Caco-2 (cell line): ENCODE measurements at regions not wholly inside any gene's neighbourhood (a gene's known extent, or its start where the extent isn't known, plus 50 kb on each side); places are given as distances from the start of the nearest gene placed in this dataset.
"Not testable (repeated sequence)": the region's sequence is repeated elsewhere in the genome, so short reads cannot be mapped to it uniquely, and the experiment has no call there.

ENCODE experiments used
- BruUV-seq: library from RNA; stranded (reverse); fragments of 400-500 nt; replicated peaks from 2 replicates; lab custom pipeline; 2021; lab: Mats Ljungman, UMichigan
- CTCF ChIA-PET: fragments of 300-600 bp; sonication (Branson Sonifier 250); formaldehyde crosslinking; loops from one replicate; lab custom pipeline; 2022; ENCODE audit warnings: antibody characterized with exemption; lab: Charles Lee
- POLR2A ChIA-PET: fragments of 300-600 bp; sonication (Branson Sonifier 250); formaldehyde crosslinking; loops from one replicate; lab custom pipeline; 2022; ENCODE audit warnings: antibody characterized with exemption; lab: Charles Lee
- DNase-seq, 2 experiments: peaks; one replicate each; pipeline versions ENCODE4 v3.0.0 to v3.0.0-alpha.2; 2020 to 2022
- H3K27me3 ChIP-seq: replicated peaks from 2 replicates; pipeline ENCODE4 v1.6.0; 2011; ENCODE audit warnings: low read length; ENCODE audit not compliant: control insufficient read depth, insufficient read depth
- H3K36me3 ChIP-seq: 2 replicates; pipeline ENCODE4 v1.5.1; 2011; ENCODE audit warnings: low read length; ENCODE audit not compliant: control insufficient read depth, insufficient read depth
- H3K4me1 ChIP-seq: fragments of 250-450 bp; sonication (Bioruptor Pico); 2 replicates; pipeline ENCODE4 v1.5.1; 2020; ENCODE audit warnings: mild to moderate bottlenecking
- H3K4me3 ChIP-seq: 2 replicates; pipeline ENCODE4 v1.5.1; 2011; ENCODE audit warnings: low read depth, mild to moderate bottlenecking, control low read depth, low read length
- H3K9me3 ChIP-seq: fragments of 250-450 bp; sonication (Bioruptor Pico); 2 replicates; pipeline ENCODE4 v1.5.1; 2020; ENCODE audit warnings: mild to moderate bottlenecking, moderate library complexity
- H3K27ac Mint-ChIP-seq: one replicate; pipeline ENCODE4 v1.8.0; 2022; ENCODE audit warnings: mixed read lengths; ENCODE audit not compliant: unreplicated experiment
- H3K27me3 Mint-ChIP-seq: one replicate; pipeline ENCODE4 v1.8.0; 2022; ENCODE audit warnings: mixed read lengths; ENCODE audit not compliant: insufficient read depth, unreplicated experiment
- H3K36me3 Mint-ChIP-seq: one replicate; pipeline ENCODE4 v1.8.0; 2022; ENCODE audit warnings: mild to moderate bottlenecking, mixed read lengths; ENCODE audit not compliant: insufficient read depth, unreplicated experiment
- H3K4me1 Mint-ChIP-seq: one replicate; pipeline ENCODE4 v1.8.0; 2022; ENCODE audit warnings: low read depth, mixed read lengths; ENCODE audit not compliant: unreplicated experiment
- H3K4me3 Mint-ChIP-seq: one replicate; pipeline ENCODE4 v1.8.0; 2022; ENCODE audit warnings: mild to moderate bottlenecking, moderate library complexity, mixed read lengths; ENCODE audit not compliant: unreplicated experiment
- H3K9me3 Mint-ChIP-seq: one replicate; pipeline ENCODE4 v1.8.0; 2022; ENCODE audit warnings: mixed read lengths; ENCODE audit not compliant: unreplicated experiment
- intact Hi-C: fragments of 100-400 bp; cut with micrococcal nuclease; formaldehyde crosslinking; loops from one replicate; pipeline ENCODE4 v1.10.0; 2022; ENCODE audit not compliant: unreplicated experiment
- TF ChIP-seq, protein P1 (sequence below), 2 experiments: fragments of 200-600 bp in 1 of 2; IDR thresholded peaks; 1 replicate in 1 of 2; 2 replicates in 1 of 2; pipeline versions ENCODE4 v1.5.1 to v1.8.0; 2011 to 2022; ENCODE audit warnings: antibody characterized with exemption in 1 of 2, control low read depth in 1 of 2, inconsistent platforms in 1 of 2, low read depth in 1 of 2, low read length in 1 of 2, mild to moderate bottlenecking in 1 of 2, moderate library complexity in 1 of 2; ENCODE audit not compliant: insufficient read depth in 1 of 2, severe bottlenecking in 1 of 2, unreplicated experiment in 1 of 2

DNA sequence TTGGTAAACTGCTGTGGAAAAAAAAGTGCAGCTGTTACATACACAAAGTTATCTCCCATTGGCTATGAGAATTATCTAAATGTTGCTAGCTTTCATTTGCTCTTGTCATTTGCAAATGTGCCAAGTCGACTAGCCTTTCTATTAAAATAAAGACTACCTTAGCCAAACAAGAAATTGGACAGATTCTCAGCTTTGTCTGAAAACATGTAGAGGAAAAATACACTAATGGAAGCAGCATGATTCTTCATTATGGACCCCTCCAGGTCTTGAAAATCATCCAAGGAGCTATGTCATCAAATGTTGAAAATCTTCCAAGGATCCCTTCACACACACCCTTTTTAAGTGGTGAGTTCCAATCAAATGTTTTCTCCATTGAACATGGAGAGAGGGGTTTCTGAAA, 237.7 kb downstream of the ETV1 start:
- H3K4me1 Mint-ChIP-seq, result no peaks in the 10 kb centered on the region
- no peaks in the 10 kb centered on the region for H3K4me1 ChIP-seq
- no TSS peak for BruUV-seq
- no peaks in the 10 kb centered on the region for H3K36me3 Mint-ChIP-seq
- TF ChIP-seq, protein P1, sequence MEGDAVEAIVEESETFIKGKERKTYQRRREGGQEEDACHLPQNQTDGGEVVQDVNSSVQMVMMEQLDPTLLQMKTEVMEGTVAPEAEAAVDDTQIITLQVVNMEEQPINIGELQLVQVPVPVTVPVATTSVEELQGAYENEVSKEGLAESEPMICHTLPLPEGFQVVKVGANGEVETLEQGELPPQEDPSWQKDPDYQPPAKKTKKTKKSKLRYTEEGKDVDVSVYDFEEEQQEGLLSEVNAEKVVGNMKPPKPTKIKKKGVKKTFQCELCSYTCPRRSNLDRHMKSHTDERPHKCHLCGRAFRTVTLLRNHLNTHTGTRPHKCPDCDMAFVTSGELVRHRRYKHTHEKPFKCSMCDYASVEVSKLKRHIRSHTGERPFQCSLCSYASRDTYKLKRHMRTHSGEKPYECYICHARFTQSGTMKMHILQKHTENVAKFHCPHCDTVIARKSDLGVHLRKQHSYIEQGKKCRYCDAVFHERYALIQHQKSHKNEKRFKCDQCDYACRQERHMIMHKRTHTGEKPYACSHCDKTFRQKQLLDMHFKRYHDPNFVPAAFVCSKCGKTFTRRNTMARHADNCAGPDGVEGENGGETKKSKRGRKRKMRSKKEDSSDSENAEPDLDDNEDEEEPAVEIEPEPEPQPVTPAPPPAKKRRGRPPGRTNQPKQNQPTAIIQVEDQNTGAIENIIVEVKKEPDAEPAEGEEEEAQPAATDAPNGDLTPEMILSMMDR (IDR thresholded peaks at IDR 0.05; ENCODE audit: insufficient read depth in 1 of 2, low read depth in 1 of 2, low read length in 1 of 2, severe bottlenecking in 1 of 2, unreplicated experiment in 1 of 2), result no peak
- no peak overlapping the region for H3K4me3 Mint-ChIP-seq
- DNase-seq, result no peak
- POLR2A ChIA-PET, result no interaction called here
- no peaks in the 10 kb centered on the region for H3K27me3 ChIP-seq
- intact Hi-C loops, result no loop called here
- CTCF ChIA-PET, result interaction anchor here (1.2 kb wide), 1 partner anchor 9 kb away, joined by 3 read pairs; no protein-coding TSS in a partner anchor
- no peaks in the 10 kb centered on the region for H3K27me3 Mint-ChIP-seq
- no peak overlapping the region for H3K4me3 ChIP-seq
- no peaks in the 10 kb centered on the region for H3K9me3 ChIP-seq
- no peaks in the 10 kb centered on the region for H3K9me3 Mint-ChIP-seq
- H3K27ac Mint-ChIP-seq, result no peak overlapping the region
- no peaks in the 10 kb centered on the region for H3K36me3 ChIP-seq

DNA sequence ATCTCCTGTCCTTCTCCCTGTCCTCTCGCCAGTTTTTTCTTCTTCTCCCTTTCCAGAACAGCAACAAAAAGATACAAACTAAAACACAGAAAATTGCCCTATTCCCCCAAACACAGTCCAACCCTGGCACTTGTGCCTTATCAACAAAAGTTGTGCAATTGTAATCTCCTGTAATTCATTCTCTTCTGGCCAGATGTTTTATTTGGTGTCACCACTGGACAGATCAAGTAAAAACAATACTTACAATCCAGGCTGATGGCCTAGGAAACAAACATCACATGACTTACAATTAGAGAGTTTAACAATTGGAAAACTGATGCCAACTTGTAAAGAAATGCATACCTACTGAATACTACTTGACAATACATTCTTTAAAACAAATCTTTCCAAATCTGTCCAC, 231.6 kb downstream of the ETV1 start:
- Mint-ChIP-seq H3K27me3 (no peaks in the 10 kb centered on the region), H3K27ac (no peak overlapping the region), H3K36me3 (no peaks in the 10 kb centered on the region), H3K9me3 (no peaks in the 10 kb centered on the region), H3K4me1 (no peaks in the 10 kb centered on the region), H3K4me3 (no peak overlapping the region)
- POLR2A ChIA-PET, result no interaction called here
- Histone ChIP-seq H3K9me3 (no peaks in the 10 kb centered on the region), H3K27me3 (no peaks in the 10 kb centered on the region), H3K4me3 (no peak overlapping the region), H3K36me3 (no peaks in the 10 kb centered on the region), H3K4me1 (no peaks in the 10 kb centered on the region)
- TF ChIP-seq, protein P1 (IDR thresholded peaks at IDR 0.05; ENCODE audit: insufficient read depth in 1 of 2, low read depth in 1 of 2, low read length in 1 of 2, severe bottlenecking in 1 of 2, unreplicated experiment in 1 of 2), result no peak
- CTCF ChIA-PET, result no interaction called here
- no peak for DNase-seq
- BruUV-seq, result no TSS peak
- intact Hi-C loops, result no loop called here

DNA sequence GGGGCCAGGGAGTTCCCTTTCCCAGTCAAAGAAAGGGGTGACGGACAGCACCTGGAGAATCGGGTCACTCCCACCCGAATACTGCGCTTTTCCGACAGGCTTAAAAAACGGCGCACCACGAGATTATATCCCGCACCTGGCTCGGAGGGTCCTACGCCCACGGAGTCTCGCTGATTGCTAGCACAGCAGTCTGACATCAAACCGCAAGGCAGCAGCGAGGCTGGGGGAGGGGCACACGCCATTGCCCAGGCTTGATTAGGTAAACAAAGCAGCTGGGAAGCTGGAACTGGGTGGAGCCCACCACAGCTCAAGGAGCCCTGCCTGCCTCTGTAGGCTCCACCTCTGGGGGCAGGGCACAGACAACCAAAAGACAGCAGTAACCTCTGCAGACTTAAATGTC, 223.6 kb downstream of the ETV1 start:
- H3K4me1 ChIP-seq, H3K4me1 Mint-ChIP-seq, H3K36me3 ChIP-seq, H3K27me3 ChIP-seq, H3K4me3 Mint-ChIP-seq, H3K9me3 Mint-ChIP-seq, H3K9me3 ChIP-seq, H3K4me3 ChIP-seq, intact Hi-C loops, H3K27ac Mint-ChIP-seq, BruUV-seq, POLR2A ChIA-PET, CTCF ChIA-PET, H3K27me3 Mint-ChIP-seq, H3K36me3 Mint-ChIP-seq, DNase-seq: not testable (repeated sequence)

DNA sequence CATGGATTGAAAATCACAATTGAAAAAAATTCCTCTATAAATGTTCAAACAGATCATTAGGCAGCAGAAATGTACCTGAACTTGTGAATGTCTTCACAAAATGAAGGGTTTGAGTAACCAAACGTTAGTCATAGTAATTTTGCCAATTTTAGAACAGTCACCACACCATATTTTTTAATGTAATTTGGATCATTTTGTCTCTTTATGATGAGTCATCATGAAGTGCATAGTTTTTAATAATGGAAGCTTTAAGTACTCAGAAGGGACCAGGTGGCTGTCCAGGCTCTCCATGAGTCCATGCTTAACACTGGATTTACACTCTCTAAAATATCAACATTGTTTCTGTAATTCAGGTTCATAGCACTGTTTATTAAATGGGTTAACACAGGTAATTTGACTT, 219.2 kb downstream of the ETV1 start:
- H3K9me3 Mint-ChIP-seq, result no peaks in the 10 kb centered on the region
- Histone ChIP-seq H3K4me1 (no peaks in the 10 kb centered on the region), H3K9me3 (no peaks in the 10 kb centered on the region), H3K36me3 (no peaks in the 10 kb centered on the region), H3K4me3 (no peak overlapping the region), H3K27me3 (no peaks in the 10 kb centered on the region)
- H3K27ac Mint-ChIP-seq, result no peak overlapping the region
- H3K4me1 Mint-ChIP-seq, result no peaks in the 10 kb centered on the region
- POLR2A ChIA-PET, result no interaction called here
- no peaks in the 10 kb centered on the region for H3K36me3 Mint-ChIP-seq
- intact Hi-C loops, result no loop called here
- H3K27me3 Mint-ChIP-seq, result no peaks in the 10 kb centered on the region
- H3K4me3 Mint-ChIP-seq, result no peak overlapping the region
- TF ChIP-seq, protein P1 (IDR thresholded peaks at IDR 0.05; ENCODE audit: insufficient read depth in 1 of 2, low read depth in 1 of 2, low read length in 1 of 2, severe bottlenecking in 1 of 2, unreplicated experiment in 1 of 2), result no peak
- no TSS peak for BruUV-seq
- CTCF ChIA-PET, result no interaction called here
- DNase-seq, result no peak
